ENCODE measurements at regions not wholly inside any gene's neighbourhood (a gene's known extent, or its start where the extent isn't known, plus 50 kb on each side); places are given as distances from the start of the nearest gene placed in this dataset.

DNA sequence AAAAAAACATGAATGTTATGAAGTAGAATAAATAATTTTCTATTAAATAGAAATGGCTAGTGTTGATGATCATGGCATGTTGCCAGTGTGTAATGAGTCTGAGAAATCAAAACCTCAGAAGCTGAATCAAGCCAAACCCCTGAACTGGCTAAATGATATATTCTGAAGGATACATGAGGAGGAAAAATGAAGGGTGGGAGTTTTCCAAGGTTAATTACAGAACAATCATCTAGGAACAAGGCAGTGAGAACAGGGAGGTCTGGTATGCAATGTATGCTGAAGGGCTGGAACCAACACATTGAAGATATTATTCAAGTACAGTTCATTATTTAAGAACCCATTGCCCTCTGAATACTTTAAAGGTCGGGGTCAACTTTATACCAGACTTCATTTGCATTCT lies 309.1 kb upstream of the NRIP1 start:
- Histone ChIP-seq H3K36me3 (replicated peaks; ENCODE audit: control insufficient read depth, insufficient read depth, low read length) (no peaks in the 10 kb centered on the region), H3K27me3 (ENCODE audit: control insufficient read depth, insufficient read depth, low read length) (no peaks in the 10 kb centered on the region), H3K4me3 (ENCODE audit: insufficient read depth, low read depth, low read length) (no peak overlapping the region)
- DNase-seq, result no peak

DNA sequence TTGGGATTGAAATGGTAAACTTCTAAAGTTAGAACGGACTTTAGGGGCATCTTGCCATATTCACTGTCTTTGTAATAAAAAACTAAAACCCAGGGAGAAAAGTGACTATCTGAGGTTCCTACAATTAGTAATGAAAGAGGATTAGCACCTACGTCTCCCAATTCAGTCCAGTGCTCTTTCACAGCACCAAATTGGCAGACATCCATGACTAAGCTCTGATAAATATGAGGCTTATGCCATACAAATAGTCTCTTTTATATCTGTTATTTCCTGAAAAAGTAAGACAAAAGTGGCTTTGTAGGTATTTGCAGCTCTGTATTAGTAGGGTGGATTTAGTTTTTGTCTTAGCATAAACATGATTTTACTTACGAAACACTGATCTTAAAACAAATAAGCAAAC lies 315.0 kb upstream of the NRIP1 start:
- Histone ChIP-seq H3K27me3 (ENCODE audit: control insufficient read depth, insufficient read depth, low read length) (no peaks in the 10 kb centered on the region), H3K4me3 (ENCODE audit: insufficient read depth, low read depth, low read length) (no peak overlapping the region), H3K36me3 (replicated peaks; ENCODE audit: control insufficient read depth, insufficient read depth, low read length) (no peaks in the 10 kb centered on the region)
- DNase-seq, result no peak

DNA sequence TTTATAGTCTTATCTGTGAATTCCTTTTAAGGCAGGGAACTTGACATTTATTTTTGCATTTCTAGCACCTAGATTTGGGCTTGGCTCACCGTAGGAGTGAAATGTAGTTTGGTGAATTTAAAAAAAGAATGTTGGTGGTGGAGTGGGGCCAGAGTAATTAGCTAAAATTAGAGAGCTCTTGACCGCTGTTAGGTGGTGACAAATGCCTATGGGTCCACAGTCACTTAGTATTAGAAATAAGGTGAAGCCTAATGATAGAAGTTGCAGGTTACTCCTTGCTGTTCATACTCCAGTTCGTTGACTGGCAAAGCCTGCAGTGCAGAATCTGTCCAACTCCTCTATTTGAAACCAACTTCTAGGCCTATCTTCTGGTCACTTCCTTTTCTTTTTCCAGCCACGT lies 318.8 kb upstream of the NRIP1 start:
- H3K4me3 ChIP-seq (ENCODE audit: insufficient read depth, low read depth, low read length), result no peak overlapping the region
- no peak for DNase-seq
- H3K27me3 ChIP-seq (ENCODE audit: control insufficient read depth, insufficient read depth, low read length), result no peaks in the 10 kb centered on the region
- H3K36me3 ChIP-seq (replicated peaks; ENCODE audit: control insufficient read depth, insufficient read depth, low read length), result no peaks in the 10 kb centered on the region

DNA sequence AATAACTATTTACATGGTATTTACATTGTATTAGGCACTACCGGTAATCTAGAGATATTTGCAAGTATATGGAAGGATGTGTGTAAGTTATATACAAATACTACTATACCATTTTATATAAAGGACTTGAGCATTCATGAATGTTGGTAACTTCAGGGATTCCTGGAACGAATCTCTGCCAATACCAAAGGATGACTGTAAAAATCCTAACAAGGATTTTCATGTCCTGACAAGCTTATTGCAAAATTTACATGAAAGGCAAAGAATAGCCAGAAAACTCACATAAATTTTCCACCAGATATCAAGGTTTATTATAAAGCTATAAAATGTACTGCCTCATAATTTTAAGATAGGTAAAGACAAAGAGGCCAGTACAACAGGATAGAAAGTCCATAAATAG lies 325.2 kb upstream of the NRIP1 start:
- DNase-seq, result no peak
- H3K4me3 ChIP-seq (ENCODE audit: insufficient read depth, low read depth, low read length), result no peak overlapping the region
- no peaks in the 10 kb centered on the region for H3K27me3 ChIP-seq (ENCODE audit: control insufficient read depth, insufficient read depth, low read length)
- no peaks in the 10 kb centered on the region for H3K36me3 ChIP-seq (replicated peaks; ENCODE audit: control insufficient read depth, insufficient read depth, low read length)

DNA sequence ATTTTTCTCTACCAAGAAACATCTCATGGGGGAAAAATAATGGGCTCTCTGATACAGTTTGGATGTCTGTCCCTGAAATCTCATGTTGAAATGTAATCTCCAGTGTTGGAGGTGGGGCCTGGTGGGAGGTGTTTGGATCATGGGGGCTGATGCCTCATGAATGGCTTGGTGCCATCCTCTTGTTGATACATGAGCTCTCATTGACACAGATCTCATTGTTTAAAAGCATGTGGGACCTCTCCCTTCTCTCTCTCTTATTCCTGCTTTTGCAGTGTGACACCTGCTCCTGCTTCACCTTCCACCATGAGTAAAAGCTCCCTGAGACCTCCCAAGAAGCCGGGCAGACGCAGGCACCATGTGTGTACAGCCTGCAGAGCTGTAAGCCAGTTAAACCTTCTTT lies 332.5 kb upstream of the NRIP1 start:
- Histone ChIP-seq H3K4me3 (ENCODE audit: insufficient read depth, low read depth, low read length) (no peak overlapping the region), H3K36me3 (replicated peaks; ENCODE audit: control insufficient read depth, insufficient read depth, low read length) (no peaks in the 10 kb centered on the region), H3K27me3 (ENCODE audit: control insufficient read depth, insufficient read depth, low read length) (no peaks in the 10 kb centered on the region)
- DNase-seq, result no peak

DNA sequence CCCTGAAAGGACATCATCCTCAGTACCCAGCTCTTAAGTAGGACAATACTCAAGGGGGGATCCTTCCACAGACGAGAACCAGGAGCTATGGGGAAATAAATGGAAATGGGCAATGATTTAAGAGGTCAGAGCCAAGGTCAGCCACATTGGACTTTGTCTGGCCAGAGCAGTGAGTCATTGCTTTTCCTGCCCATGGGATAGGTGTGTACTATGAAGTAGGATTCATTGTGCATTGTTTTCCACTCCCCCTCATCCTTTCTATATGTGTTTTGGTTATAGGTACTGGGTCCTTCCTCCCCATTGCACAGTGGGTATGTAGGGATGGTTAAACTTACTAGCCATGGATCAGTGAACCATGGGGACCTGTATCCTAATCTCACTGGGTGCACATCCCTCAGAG lies 328.9 kb upstream of the USP25 start:
- H3K36me3 ChIP-seq (replicated peaks; ENCODE audit: control insufficient read depth, insufficient read depth, low read length), result no peaks in the 10 kb centered on the region
- no peak overlapping the region for H3K4me3 ChIP-seq (ENCODE audit: insufficient read depth, low read depth, low read length)
- no peaks in the 10 kb centered on the region for H3K27me3 ChIP-seq (ENCODE audit: control insufficient read depth, insufficient read depth, low read length)
- DNase-seq, result no peak

DNA sequence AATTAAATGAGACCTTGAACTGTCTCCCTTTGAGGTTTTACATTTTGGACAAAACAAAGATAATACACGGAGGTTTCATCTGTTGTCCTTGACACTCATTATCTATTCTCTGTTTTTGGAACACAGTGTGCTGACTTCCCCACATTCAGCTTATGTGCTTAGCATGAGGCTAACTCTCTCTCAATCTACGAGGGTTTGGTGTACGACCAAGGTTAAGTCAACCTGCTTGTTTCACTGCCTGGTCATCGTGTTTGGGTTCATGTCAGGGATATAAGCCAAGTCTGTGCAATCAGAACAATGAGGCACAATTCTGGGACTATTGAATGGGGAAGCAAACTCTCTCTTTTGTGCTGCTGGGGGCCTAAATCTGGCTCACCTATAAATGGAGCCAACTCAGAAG lies 328.5 kb upstream of the USP25 start:
- DNase-seq, result no peak
- no peak overlapping the region for H3K4me3 ChIP-seq (ENCODE audit: insufficient read depth, low read depth, low read length)
- H3K36me3 ChIP-seq (replicated peaks; ENCODE audit: control insufficient read depth, insufficient read depth, low read length), result no peaks in the 10 kb centered on the region
- H3K27me3 ChIP-seq (ENCODE audit: control insufficient read depth, insufficient read depth, low read length), result no peaks in the 10 kb centered on the region

DNA sequence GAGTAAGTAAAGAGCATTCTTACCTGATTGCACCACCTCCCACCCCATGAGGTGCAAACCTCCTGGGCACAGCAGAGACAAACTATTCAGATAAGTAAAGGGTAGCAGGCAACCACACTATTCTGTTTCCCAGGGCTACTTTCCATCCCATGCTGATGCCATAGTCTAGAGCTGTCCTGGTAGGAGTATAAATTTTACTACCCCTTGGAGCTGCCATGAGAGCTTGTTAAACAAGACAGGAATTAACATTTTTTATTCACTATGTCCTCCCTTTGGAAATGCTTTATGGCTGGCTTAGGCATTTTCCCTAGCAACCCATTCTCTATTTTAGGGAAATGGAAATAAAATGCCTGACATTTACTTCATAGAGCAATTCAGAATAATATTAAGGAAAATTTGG lies 324.6 kb upstream of the USP25 start:
- Histone ChIP-seq H3K27me3 (ENCODE audit: control insufficient read depth, insufficient read depth, low read length) (no peaks in the 10 kb centered on the region), H3K36me3 (replicated peaks; ENCODE audit: control insufficient read depth, insufficient read depth, low read length) (no peaks in the 10 kb centered on the region), H3K4me3 (ENCODE audit: insufficient read depth, low read depth, low read length) (no peak overlapping the region)
- DNase-seq, result no peak

DNA sequence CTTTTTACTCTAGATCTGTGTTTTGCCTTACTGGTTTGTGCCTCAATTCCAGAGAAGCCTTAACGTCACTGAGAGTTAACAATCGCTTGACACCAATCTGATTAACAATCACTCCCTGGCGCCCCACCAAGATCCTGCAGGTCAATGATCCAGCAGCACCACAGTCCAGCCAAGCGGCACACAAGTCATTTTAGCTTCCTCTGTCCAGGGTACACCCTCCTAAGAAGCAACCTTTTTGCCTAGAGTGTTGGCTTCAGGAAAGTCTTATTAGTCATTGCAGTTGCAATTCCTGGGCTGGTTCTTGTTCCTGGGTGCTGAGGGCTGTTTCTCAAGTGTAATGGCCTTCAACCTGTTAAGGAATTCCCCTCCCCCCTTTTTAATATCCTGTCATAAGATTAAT lies 323.0 kb upstream of the USP25 start:
- no peak overlapping the region for H3K4me3 ChIP-seq (ENCODE audit: insufficient read depth, low read depth, low read length)
- H3K36me3 ChIP-seq (replicated peaks; ENCODE audit: control insufficient read depth, insufficient read depth, low read length), result no peaks in the 10 kb centered on the region
- H3K27me3 ChIP-seq (ENCODE audit: control insufficient read depth, insufficient read depth, low read length), result no peaks in the 10 kb centered on the region
- DNase-seq, result no peak

DNA sequence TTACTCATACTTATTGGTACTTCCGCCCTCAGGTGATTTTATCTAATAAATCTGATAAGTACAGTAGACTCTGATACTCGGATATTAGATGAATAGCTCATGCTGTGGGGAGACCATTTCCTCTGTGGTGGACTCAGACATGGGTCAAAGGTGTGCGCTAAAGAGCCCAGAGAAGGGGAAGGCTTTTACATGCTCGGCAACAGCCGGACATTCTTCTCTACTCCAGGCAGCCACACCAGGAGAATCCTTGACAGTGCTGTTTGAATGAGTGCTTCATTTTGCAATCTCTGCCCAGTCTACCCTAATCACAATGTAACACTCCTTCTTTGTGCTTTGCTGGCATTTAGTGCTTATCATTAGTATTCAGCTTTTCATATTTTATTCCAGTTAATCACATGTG lies 322.2 kb upstream of the USP25 start:
- H3K4me3 ChIP-seq (ENCODE audit: insufficient read depth, low read depth, low read length), result no peak overlapping the region
- DNase-seq, result no peak
- no peaks in the 10 kb centered on the region for H3K27me3 ChIP-seq (ENCODE audit: control insufficient read depth, insufficient read depth, low read length)
- H3K36me3 ChIP-seq (replicated peaks; ENCODE audit: control insufficient read depth, insufficient read depth, low read length), result no peaks in the 10 kb centered on the region

DNA sequence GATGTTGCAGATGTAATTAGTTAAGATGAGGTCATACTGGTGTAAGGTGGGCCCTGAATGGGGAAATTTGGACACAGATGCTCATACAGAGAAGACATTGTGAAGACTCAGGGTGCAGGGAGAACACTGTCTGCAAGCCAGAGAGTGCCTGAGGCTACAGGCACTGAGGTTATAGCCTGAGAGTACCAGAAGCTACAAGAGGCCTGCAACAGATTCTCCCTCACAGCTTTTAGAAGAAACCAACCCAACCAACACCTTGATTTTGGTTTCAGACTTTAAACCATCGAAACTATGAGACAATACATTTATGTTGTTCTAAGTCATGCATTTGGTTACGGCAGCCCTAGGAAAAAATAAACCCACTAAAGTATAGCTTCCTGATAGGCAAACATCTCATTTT lies 321.7 kb upstream of the USP25 start:
- no peaks in the 10 kb centered on the region for H3K36me3 ChIP-seq (replicated peaks; ENCODE audit: control insufficient read depth, insufficient read depth, low read length)
- H3K27me3 ChIP-seq (ENCODE audit: control insufficient read depth, insufficient read depth, low read length), result no peaks in the 10 kb centered on the region
- no peak for DNase-seq
- H3K4me3 ChIP-seq (ENCODE audit: insufficient read depth, low read depth, low read length), result no peak overlapping the region

DNA sequence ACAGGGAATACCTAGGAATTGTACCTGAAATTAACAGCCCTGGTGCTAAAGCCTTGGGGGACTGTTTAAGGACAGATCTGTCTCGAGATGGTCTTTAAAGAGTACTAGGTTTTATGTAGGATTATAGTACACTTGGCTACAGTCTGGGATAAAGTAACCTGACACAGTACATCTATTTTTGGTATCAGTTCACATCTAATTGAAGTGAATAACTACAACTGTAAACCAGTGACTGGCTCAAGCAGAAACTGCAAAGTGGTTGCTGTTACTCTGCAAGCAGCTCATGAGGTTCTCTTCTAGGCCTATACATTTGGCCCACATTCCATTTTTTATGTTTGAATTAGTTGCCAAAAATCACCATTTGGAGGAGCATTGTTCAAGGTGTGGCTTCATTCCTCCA lies 320.8 kb upstream of the USP25 start:
- H3K27me3 ChIP-seq (ENCODE audit: control insufficient read depth, insufficient read depth, low read length), result no peaks in the 10 kb centered on the region
- no peak for DNase-seq
- H3K4me3 ChIP-seq (ENCODE audit: insufficient read depth, low read depth, low read length), result no peak overlapping the region
- H3K36me3 ChIP-seq (replicated peaks; ENCODE audit: control insufficient read depth, insufficient read depth, low read length), result no peaks in the 10 kb centered on the region

DNA sequence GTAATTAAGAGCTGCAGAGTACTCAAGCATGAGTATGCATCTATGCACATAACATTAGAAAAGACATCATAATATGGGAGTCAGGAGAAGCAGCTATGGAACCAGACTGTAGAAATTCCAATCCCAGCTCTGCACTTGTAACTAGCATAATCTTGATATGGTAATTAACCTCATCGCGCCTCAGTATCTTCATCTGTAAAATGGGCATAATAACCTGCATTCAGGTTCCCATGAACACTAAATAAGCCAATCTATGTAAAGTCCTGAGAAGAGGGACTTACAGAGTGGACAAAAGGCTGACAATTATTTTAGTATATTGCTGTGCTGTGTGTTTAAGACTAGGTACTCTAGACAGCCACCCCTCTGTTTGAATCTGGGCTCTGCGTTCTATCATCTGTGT lies 318.9 kb upstream of the USP25 start:
- Histone ChIP-seq H3K27me3 (ENCODE audit: control insufficient read depth, insufficient read depth, low read length) (no peaks in the 10 kb centered on the region), H3K36me3 (replicated peaks; ENCODE audit: control insufficient read depth, insufficient read depth, low read length) (no peaks in the 10 kb centered on the region), H3K4me3 (ENCODE audit: insufficient read depth, low read depth, low read length) (no peak overlapping the region)
- no peak for DNase-seq

DNA sequence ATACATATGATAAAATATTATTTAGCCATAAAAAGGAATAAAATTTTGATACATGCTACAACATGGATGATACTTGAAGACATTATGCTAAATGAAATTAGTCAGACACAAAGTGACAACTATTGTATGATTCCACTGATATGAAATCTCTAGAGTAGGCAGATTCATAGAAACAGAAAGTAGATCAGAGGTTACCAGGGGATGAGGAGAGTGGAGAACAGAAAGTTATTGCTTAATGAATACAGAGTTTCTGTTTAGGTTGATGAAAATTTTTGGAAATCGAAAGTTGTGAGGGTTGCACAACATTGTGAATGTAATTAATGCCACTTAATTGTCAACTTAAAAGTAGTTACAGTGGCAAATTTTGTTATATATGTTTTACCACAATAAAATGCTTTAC lies 315.7 kb upstream of the USP25 start:
- Histone ChIP-seq H3K4me3 (ENCODE audit: insufficient read depth, low read depth, low read length) (no peak overlapping the region), H3K27me3 (ENCODE audit: control insufficient read depth, insufficient read depth, low read length) (no peaks in the 10 kb centered on the region), H3K36me3 (replicated peaks; ENCODE audit: control insufficient read depth, insufficient read depth, low read length) (no peaks in the 10 kb centered on the region)
- DNase-seq, result no peak

DNA sequence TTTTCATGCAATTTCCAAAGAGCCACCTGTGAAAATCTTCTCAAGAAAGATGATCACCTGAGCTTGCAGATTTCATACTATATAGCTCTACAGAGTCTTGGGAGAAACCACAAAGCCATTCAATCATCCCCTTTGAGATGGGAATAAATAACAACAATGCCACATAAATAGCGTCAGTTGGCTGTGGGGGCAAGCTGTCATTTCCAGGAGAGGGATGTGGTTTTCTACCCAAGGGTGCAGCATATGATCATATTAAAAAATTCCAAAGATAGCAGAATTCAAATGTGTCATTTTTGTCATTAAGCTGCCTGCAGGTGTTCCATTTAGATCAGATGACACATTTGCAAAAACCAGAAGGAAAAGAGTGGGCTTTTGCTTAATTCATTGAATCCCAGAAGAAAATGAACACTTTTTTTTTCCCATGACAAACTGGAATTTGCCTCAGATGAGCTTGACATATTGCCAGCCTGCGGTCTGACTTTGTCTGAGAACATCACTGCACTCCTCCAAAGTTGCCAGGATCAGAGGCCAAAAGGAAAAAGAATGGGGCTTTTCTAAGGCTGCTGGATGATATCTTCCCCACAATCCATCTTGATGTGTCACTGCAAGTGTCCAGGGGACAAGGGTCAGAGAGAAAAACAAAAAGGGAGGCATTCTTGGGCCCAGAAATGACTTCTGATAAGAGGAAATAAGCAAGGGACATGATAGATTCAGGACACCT lies 314.1 kb upstream of the USP25 start:
- H3K27me3 ChIP-seq (ENCODE audit: control insufficient read depth, insufficient read depth, low read length), result no peaks in the 10 kb centered on the region
- H3K4me3 ChIP-seq (ENCODE audit: insufficient read depth, low read depth, low read length), result no peak overlapping the region
- no peak for DNase-seq
- no peaks in the 10 kb centered on the region for H3K36me3 ChIP-seq (replicated peaks; ENCODE audit: control insufficient read depth, insufficient read depth, low read length)

DNA sequence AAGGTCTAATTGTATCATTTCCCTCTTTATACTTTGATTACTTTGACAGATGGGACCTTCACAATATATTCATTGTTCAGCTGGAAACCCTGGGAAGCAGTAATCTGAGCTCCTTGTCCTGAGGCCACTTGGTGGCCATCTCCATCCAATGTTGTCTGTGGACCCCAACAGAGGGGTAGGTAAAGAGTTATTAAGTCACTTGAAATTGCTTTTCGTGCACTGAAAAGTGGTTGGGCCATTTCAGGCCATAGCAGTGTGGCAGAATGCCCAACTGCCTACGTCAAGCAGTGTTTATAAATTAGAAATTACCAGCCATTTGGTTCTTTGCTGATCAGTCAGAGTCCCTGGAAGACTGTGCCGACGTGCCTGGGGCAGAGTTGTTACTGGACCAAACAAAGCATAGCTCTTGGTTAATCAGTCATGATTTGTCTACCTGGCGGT lies 308.3 kb upstream of the USP25 start:
- Histone ChIP-seq H3K36me3 (replicated peaks; ENCODE audit: control insufficient read depth, insufficient read depth, low read length) (no peaks in the 10 kb centered on the region), H3K27me3 (ENCODE audit: control insufficient read depth, insufficient read depth, low read length) (no peaks in the 10 kb centered on the region), H3K4me3 (ENCODE audit: insufficient read depth, low read depth, low read length) (no peak overlapping the region)
- DNase-seq, result no peak
